Coronary artery (tissue), 2 donors: ENCODE measurements at regions not wholly inside any gene's neighbourhood (a gene's known extent, or its start where the extent isn't known, plus 50 kb on each side); places are given as distances from the start of the nearest gene placed in this dataset.

Experiments used
- DNase-seq: peaks from one replicate; pipeline ENCODE4 v3.0.0-alpha.2; 2017; ENCODE audit warnings: low spot score
- H3K27ac ChIP-seq, 2 donors: fragments of 200-600 bp; sonication (generic); one replicate each; pipeline ENCODE4 v1.5.1; 2016 to 2019
- H3K4me3 ChIP-seq: fragments of 200-600 bp; sonication (generic); 2 replicates; pipeline ENCODE4 v1.5.1; 2016; ENCODE audit warnings: mild to moderate bottlenecking, moderate library complexity
- CTCF ChIP-seq: fragments of 200-600 bp; sonication (generic); IDR thresholded peaks from one replicate; pipeline ENCODE4 v1.5.1; 2019; ENCODE audit warnings: antibody characterized with exemption

- H3K4me3 ChIP-seq = no peak overlapping the region
- H3K27ac ChIP-seq = no peak overlapping the region
- no peak for TF ChIP-seq CTCF
- DNase-seq = no peak
Measured at GRCh38 chr1:175820456-175821025, 77.1 kb upstream of the TNR start.

GRCh38 chr1:175818929-175819328 lies 75.5 kb upstream of the TNR start:
- no peak for DNase-seq
- Histone ChIP-seq H3K27ac (peak overlapping the region; percentile 45 to 67), H3K4me3 (peak overlapping the region; percentile 2)
- TF ChIP-seq CTCF = no peak

GRCh38 chr1:175817445-175817844 lies 74.0 kb upstream of the TNR start:
- no peak for DNase-seq
- no peak overlapping the region for H3K4me3 ChIP-seq
- H3K27ac ChIP-seq = no peak overlapping the region
- no peak for TF ChIP-seq CTCF

GRCh38 chr1:175814885-175815284 lies 71.5 kb upstream of the TNR start:
- TF ChIP-seq CTCF = no peak
- Histone ChIP-seq H3K4me3 (no peak overlapping the region), H3K27ac (no peak overlapping the region)
- no peak for DNase-seq

GRCh38 chr1:175812936-175813335 lies 69.5 kb upstream of the TNR start:
- Histone ChIP-seq H3K27ac (no peak overlapping the region), H3K4me3 (no peak overlapping the region)
- no peak for TF ChIP-seq CTCF
- no peak for DNase-seq

- Histone ChIP-seq H3K27ac (no peak overlapping the region), H3K4me3 (no peak overlapping the region)
- no peak for TF ChIP-seq CTCF
- DNase-seq = no peak
Measured at GRCh38 chr1:175810305-175810704, 66.9 kb upstream of the TNR start.

GRCh38 chr1:175808999-175809398 lies 65.6 kb upstream of the TNR start:
- Histone ChIP-seq H3K4me3 (no peak overlapping the region), H3K27ac (no peak overlapping the region)
- TF ChIP-seq CTCF = no peak
- DNase-seq = no peak
